ENCODE measurements at regions not wholly inside any gene's neighbourhood (a gene's known extent, or its start where the extent isn't known, plus 50 kb on each side); places are given as distances from the start of the nearest gene placed in this dataset.

GRCh38 chr5:73230264-73231245 is 57.6 kb downstream of the TMEM174 start:
- TF ChIP-seq CTCF (IDR thresholded peaks at IDR 0.05; ENCODE audit: low read depth, low read length, poor library complexity, severe bottlenecking) (no peak), EZH2phosphoT487 (IDR thresholded peaks at IDR 0.05; ENCODE audit: borderline replicate concordance, low read length) (no peak)
